Progenitor cell of endocrine pancreas (in vitro differentiated cells): ENCODE measurements at regions not wholly inside any gene's neighbourhood (a gene's known extent, or its start where the extent isn't known, plus 50 kb on each side); places are given as distances from the start of the nearest gene placed in this dataset.

ENCODE experiments used
- DNase-seq: peaks from one replicate; pipeline ENCODE4 v3.0.0; 2021; ENCODE audit warnings: low spot score; ENCODE audit not compliant: unreplicated experiment
- H3K27ac Mint-ChIP-seq: 2 replicates; pipeline ENCODE4 v1.8.0; 2021; ENCODE audit warnings: mild to moderate bottlenecking, moderate library complexity, mixed read lengths
- H3K27me3 Mint-ChIP-seq: 2 replicates; pipeline ENCODE4 v1.8.0; 2021; ENCODE audit warnings: mixed read lengths
- H3K36me3 Mint-ChIP-seq: 2 replicates; pipeline ENCODE4 v1.8.0; 2022; ENCODE audit warnings: mixed read lengths; ENCODE audit not compliant: insufficient read depth
- H3K4me1 Mint-ChIP-seq: 2 replicates; pipeline ENCODE4 v1.8.0; 2021; ENCODE audit warnings: low read depth, mixed read lengths
- H3K4me3 Mint-ChIP-seq: 2 replicates; pipeline ENCODE4 v1.8.0; 2021; ENCODE audit warnings: low read depth, mild to moderate bottlenecking, moderate library complexity, mixed read lengths
- H3K9me3 Mint-ChIP-seq: 2 replicates; pipeline ENCODE4 v1.8.0; 2021; ENCODE audit warnings: low read depth, mixed read lengths
- TF ChIP-seq, protein P1 (sequence below): fragments of 200-600 bp; sonication (generic); IDR thresholded peaks from one replicate; pipeline ENCODE4 v1.5.0; 2021; ENCODE audit warnings: antibody characterized with exemption, mild to moderate bottlenecking; ENCODE audit not compliant: unreplicated experiment

- Mint-ChIP-seq H3K4me1 (peaks cover 4% of the 10 kb centered on the region), H3K9me3 (no peaks in the 10 kb centered on the region), H3K36me3 (no peaks in the 10 kb centered on the region), H3K27ac (no peak overlapping the region), H3K4me3 (no peak overlapping the region), H3K27me3 (peaks cover 6% of the 10 kb centered on the region)
- TF ChIP-seq, protein P1, sequence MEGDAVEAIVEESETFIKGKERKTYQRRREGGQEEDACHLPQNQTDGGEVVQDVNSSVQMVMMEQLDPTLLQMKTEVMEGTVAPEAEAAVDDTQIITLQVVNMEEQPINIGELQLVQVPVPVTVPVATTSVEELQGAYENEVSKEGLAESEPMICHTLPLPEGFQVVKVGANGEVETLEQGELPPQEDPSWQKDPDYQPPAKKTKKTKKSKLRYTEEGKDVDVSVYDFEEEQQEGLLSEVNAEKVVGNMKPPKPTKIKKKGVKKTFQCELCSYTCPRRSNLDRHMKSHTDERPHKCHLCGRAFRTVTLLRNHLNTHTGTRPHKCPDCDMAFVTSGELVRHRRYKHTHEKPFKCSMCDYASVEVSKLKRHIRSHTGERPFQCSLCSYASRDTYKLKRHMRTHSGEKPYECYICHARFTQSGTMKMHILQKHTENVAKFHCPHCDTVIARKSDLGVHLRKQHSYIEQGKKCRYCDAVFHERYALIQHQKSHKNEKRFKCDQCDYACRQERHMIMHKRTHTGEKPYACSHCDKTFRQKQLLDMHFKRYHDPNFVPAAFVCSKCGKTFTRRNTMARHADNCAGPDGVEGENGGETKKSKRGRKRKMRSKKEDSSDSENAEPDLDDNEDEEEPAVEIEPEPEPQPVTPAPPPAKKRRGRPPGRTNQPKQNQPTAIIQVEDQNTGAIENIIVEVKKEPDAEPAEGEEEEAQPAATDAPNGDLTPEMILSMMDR: no peak
- DNase-seq: no peak
These were observed 118.9 kb downstream of the EVX1 start for GRCh38 chr7:27361522-27361921.

GRCh38 chr7:27362026-27362425 is 119.4 kb downstream of the EVX1 start:
- H3K4me1 Mint-ChIP-seq: peaks cover 4% of the 10 kb centered on the region
- TF ChIP-seq, protein P1: no peak

DNA sequence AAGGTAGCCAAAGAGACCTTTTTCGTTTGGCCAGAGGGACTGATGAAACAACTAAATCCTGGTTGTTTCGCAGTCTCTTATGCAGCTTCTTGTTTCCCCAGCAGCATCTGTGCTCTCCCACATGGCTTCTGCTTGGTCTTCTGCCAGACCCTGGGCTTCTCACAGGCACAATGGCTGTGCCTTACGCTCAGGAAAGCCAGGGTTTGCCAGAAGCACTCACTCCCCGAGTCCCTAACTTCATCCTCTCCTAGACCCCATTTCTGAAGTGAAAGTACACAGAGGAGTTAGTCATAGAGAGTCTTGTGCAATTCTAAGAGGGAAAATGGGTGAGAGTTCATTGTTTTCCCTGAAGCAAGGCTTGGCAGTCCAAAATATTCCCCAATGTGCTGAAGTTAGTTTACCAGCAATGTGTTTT is 121.7 kb downstream of the EVX1 start:
- Mint-ChIP-seq H3K4me1 (peaks cover 6% of the 10 kb centered on the region), H3K27me3 (no peaks in the 10 kb centered on the region), H3K9me3 (no peaks in the 10 kb centered on the region), H3K36me3 (no peaks in the 10 kb centered on the region), H3K27ac (no peak overlapping the region), H3K4me3 (no peak overlapping the region)
- TF ChIP-seq, protein P1: no peak
- DNase-seq: no peak

More at GRCh38 chr7:27362026-27362425, 119.4 kb downstream of the EVX1 start:
- no peaks in the 10 kb centered on the region for H3K36me3 Mint-ChIP-seq
- H3K27ac Mint-ChIP-seq: no peak overlapping the region
- no peak overlapping the region for H3K4me3 Mint-ChIP-seq
- H3K9me3 Mint-ChIP-seq: no peaks in the 10 kb centered on the region
- no peak for DNase-seq
- peaks cover 6% of the 10 kb centered on the region for H3K27me3 Mint-ChIP-seq

- H3K36me3 Mint-ChIP-seq: no peaks in the 10 kb centered on the region
- TF ChIP-seq, protein P1: peak; percentile 23
- no peak overlapping the region for H3K27ac Mint-ChIP-seq
- DNase-seq: no peak
- H3K9me3 Mint-ChIP-seq: no peaks in the 10 kb centered on the region
- H3K4me1 Mint-ChIP-seq: peaks cover 3% of the 10 kb centered on the region
- H3K4me3 Mint-ChIP-seq: no peak overlapping the region
- H3K27me3 Mint-ChIP-seq: no peaks in the 10 kb centered on the region
These were observed 124.8 kb downstream of the EVX1 start for GRCh38 chr7:27367179-27367932.

GRCh38 chr7:27367933-27368549 is 125.4 kb downstream of the EVX1 start:
- TF ChIP-seq, protein P1: no peak
- Mint-ChIP-seq H3K4me3 (no peak overlapping the region), H3K4me1 (peaks cover 3% of the 10 kb centered on the region), H3K27ac (no peak overlapping the region), H3K36me3 (no peaks in the 10 kb centered on the region), H3K9me3 (no peaks in the 10 kb centered on the region), H3K27me3 (no peaks in the 10 kb centered on the region)
- no peak for DNase-seq
